GM12878 (cell line): ENCODE measurements at regions not wholly inside any gene's neighbourhood (a gene's known extent, or its start where the extent isn't known, plus 50 kb on each side); places are given as distances from the start of the nearest gene placed in this dataset.

Experiments
- ATAC-seq: fragments of 200-7000 bp; cut with Tn5 transposase; 3 replicates; pipeline ENCODE4 v1.9.1; 2020; ENCODE audit warnings: mild to moderate bottlenecking, moderate library complexity
- BruUV-seq: library from RNA; stranded (reverse); fragments of 400-500 nt; replicated peaks from 2 replicates; lab custom pipeline; 2021; lab: Mats Ljungman, UMichigan
- CTCF ChIA-PET: fragments of 300-600 bp; sonication (Branson Sonifier 250); formaldehyde crosslinking; extraction: SDS; loops from one replicate; lab custom pipeline; 2021; ENCODE audit warnings: inconsistent platforms; lab: Yijun Ruan, JAX
- POLR2A ChIA-PET: fragments of 350-600 bp; formaldehyde crosslinking; extraction: SDS; loops from one replicate; lab custom pipeline; 2021; ENCODE audit warnings: inconsistent platforms; lab: Charles Lee
- RAD21 ChIA-PET: fragments of 300-600 bp; sonication (Branson Sonifier 250); formaldehyde crosslinking; loops from one replicate; lab custom pipeline; 2023; ENCODE audit warnings: antibody characterized with exemption; ENCODE audit not compliant: unreplicated experiment; lab: Charles Lee
- SMC1A ChIA-PET: fragments of 300-600 bp; sonication (Branson Sonifier 250); formaldehyde crosslinking; loops from one replicate; lab custom pipeline; 2023; ENCODE audit not compliant: unreplicated experiment, uncharacterized antibody; lab: Charles Lee
- DNase-seq: peaks from one replicate; pipeline ENCODE4 v3.0.0-alpha.2; 2011; ENCODE audit warnings: low read depth, low spot score
- FAIRE-seq: peaks from 3 replicates; lab custom pipeline; 2011; peaks lifted over from hg19 to GRCh38; lab: Jason Lieb, UNC
- H2AFZ ChIP-seq: 2 replicates; pipeline ENCODE4 v1.6.0; 2011; ENCODE audit warnings: low read depth, low read length, control low read depth; ENCODE audit not compliant: control insufficient read depth
- H3K27ac ChIP-seq: 2 replicates; pipeline ENCODE4 v1.5.1; 2011; ENCODE audit warnings: control low read depth; ENCODE audit not compliant: control insufficient read depth, insufficient read depth
- H3K27me3 ChIP-seq, 2 experiments: replicated peaks in 1 of 2; 2 replicates each; pipeline versions ENCODE4 v1.6.0 to v1.6.1; 2011; ENCODE audit warnings: low read length in 1 of 2; ENCODE audit not compliant: control insufficient read depth in 2 of 2, insufficient read depth in 2 of 2
- H3K36me3 ChIP-seq, 2 experiments: 2 replicates each; pipeline ENCODE4 v1.5.1; 2011; ENCODE audit warnings: low read length in 1 of 2; ENCODE audit not compliant: control insufficient read depth in 2 of 2, insufficient read depth in 2 of 2
- H3K4me1 ChIP-seq: 2 replicates; pipeline ENCODE4 v1.6.1; 2011; ENCODE audit warnings: mild to moderate bottlenecking, low read length, moderate library complexity, mixed read lengths; ENCODE audit not compliant: control insufficient read depth, insufficient read depth
- H3K4me2 ChIP-seq: 2 replicates; pipeline ENCODE4 v1.6.0; 2011; ENCODE audit warnings: control low read depth; ENCODE audit not compliant: control insufficient read depth, insufficient read depth
- H3K4me3 ChIP-seq: fragments of 200-600 bp; sonication (generic); 2 replicates; pipeline ENCODE4 v1.5.1; 2016
- H3K79me2 ChIP-seq: 2 replicates; pipeline ENCODE4 v1.6.0; 2011; ENCODE audit warnings: low read length; ENCODE audit not compliant: control insufficient read depth, insufficient read depth
- H3K9ac ChIP-seq: 2 replicates; pipeline ENCODE4 v1.8.0; 2011; ENCODE audit warnings: low read length, control low read depth, mixed read lengths; ENCODE audit not compliant: control insufficient read depth, insufficient read depth
- H3K9me3 ChIP-seq: replicated peaks from 3 replicates; pipeline ENCODE4 v1.5.1; 2011; ENCODE audit warnings: mild to moderate bottlenecking, low read length; ENCODE audit not compliant: control insufficient read depth, insufficient read depth
- H4K20me1 ChIP-seq: 2 replicates; pipeline ENCODE4 v1.6.0; 2011; ENCODE audit not compliant: control insufficient read depth, insufficient read depth
- BACH1 ChIP-seq: fragments of 450-650 bp; IDR thresholded peaks from 2 replicates; pipeline ENCODE4 v1.6.1; 2017; ENCODE audit warnings: mild to moderate bottlenecking, borderline replicate concordance
- CBX3 ChIP-seq: fragments of 200-600 bp; sonication (generic); IDR thresholded peaks from 2 replicates; pipeline ENCODE4 v1.6.1; 2016; ENCODE audit warnings: low read depth, borderline replicate concordance
- EZH2 ChIP-seq: IDR thresholded peaks from 2 replicates; pipeline ENCODE4 v1.6.1; 2012; ENCODE audit warnings: low read depth, mild to moderate bottlenecking, control low read depth, inconsistent platforms, low read length, borderline replicate concordance; ENCODE audit not compliant: control insufficient read depth
- FOXK2 ChIP-seq: fragments of 450-650 bp; IDR thresholded peaks from 2 replicates; pipeline ENCODE4 v1.6.1; 2017; ENCODE audit warnings: mild to moderate bottlenecking, moderate library complexity
- IKZF2 ChIP-seq, 2 experiments: fragments of 450-650 bp; IDR thresholded peaks; 2 replicates each; pipeline ENCODE4 v1.6.1; 2017; ENCODE audit warnings: mild to moderate bottlenecking in 2 of 2, moderate library complexity in 2 of 2
- PBX3 ChIP-seq: IDR thresholded peaks from 2 replicates; pipeline ENCODE4 v1.6.1; 2011; ENCODE audit warnings: mild to moderate bottlenecking, low read depth, low read length, moderate library complexity; ENCODE audit not compliant: insufficient replicate concordance
- SUZ12 ChIP-seq: fragments of 200-600 bp; sonication (generic); IDR thresholded peaks from one replicate; pipeline ENCODE4 v1.6.1; 2018; ENCODE audit warnings: antibody characterized with exemption, mild to moderate bottlenecking; ENCODE audit not compliant: unreplicated experiment
- WRNIP1 ChIP-seq: IDR thresholded peaks from 2 replicates; pipeline ENCODE4 v1.6.1; 2011; ENCODE audit warnings: low read depth, low read length, improper control_type of control experiment, borderline replicate concordance
- WGBS: methylation state at CpG from one replicate; pipeline ENCODE4 v1.1.6; 2016; ENCODE audit warnings: low lambda C conversion rate; ENCODE audit not compliant: insufficient replicate concordance, insufficient coverage; ENCODE audit errors: missing lambda C conversion rate; 5-methylcytosine and 5-hydroxymethylcytosine counted together
- in situ Hi-C: fragments of 300-500 bp; cut with MboI; formaldehyde crosslinking; loops from 9 replicates; pipeline ENCODE4 v1.14.3; 2018; ENCODE audit warnings: mixed read lengths
- intact Hi-C: fragments of 100-400 bp; cut with micrococcal nuclease; formaldehyde crosslinking; loops from one replicate; pipeline ENCODE4 v1.14.2; 2022; ENCODE audit not compliant: unreplicated experiment

GRCh38 chr2:66239655-66240054 is 195.3 kb upstream of the MEIS1 start:
- TF ChIP-seq EZH2 (no peak), PBX3 (no peak), IKZF2 (IDR thresholded peaks at IDR 0.05) (no peak), CBX3 (no peak), BACH1 (no peak), SUZ12 (no peak)
- ATAC-seq (no peak), DNase-seq (no peak), FAIRE-seq (no peak)
- POLR2A ChIA-PET, result interaction anchor here (0.6 kb wide), 1 partner anchor 1160 kb away, joined by 3 read pairs; no protein-coding TSS in a partner anchor
- H3K9ac ChIP-seq, result no peak overlapping the region
- H3K79me2 ChIP-seq, result no peaks in the 10 kb centered on the region
- SMC1A ChIA-PET, result no interaction called here
- intact Hi-C loops (no loop called here), in situ Hi-C loops (no loop called here)
- no peaks in the 10 kb centered on the region for H3K9me3 ChIP-seq
- RAD21 ChIA-PET, result no interaction called here
- no peak overlapping the region for H3K4me2 ChIP-seq
- no peaks in the 10 kb centered on the region for H3K27me3 ChIP-seq
- H3K36me3 ChIP-seq, result no peaks in the 10 kb centered on the region
- 7% methylated on average over 7 of the region's 7 CpGs for WGBS
- CTCF ChIA-PET, result no interaction called here
- H3K4me1 ChIP-seq, result no peaks in the 10 kb centered on the region
- H3K27ac ChIP-seq, result no peak overlapping the region
- H2AFZ ChIP-seq, result no peak overlapping the region
- BruUV-seq, result no TSS peak
- H4K20me1 ChIP-seq, result no peaks in the 10 kb centered on the region
- no peak overlapping the region for H3K4me3 ChIP-seq

- intact Hi-C loops, result no loop called here
- no peaks in the 10 kb centered on the region for H3K36me3 ChIP-seq
Measured at GRCh38 chr2:66237803-66238379, 197.0 kb upstream of the MEIS1 start.

More at GRCh38 chr2:66237803-66238379, 197.0 kb upstream of the MEIS1 start:
- H3K9ac ChIP-seq, result no peak overlapping the region
- CTCF ChIA-PET, result interaction anchor here (1.2 kb wide), 1 partner anchor 9 kb away, joined by 3 read pairs; no protein-coding TSS in a partner anchor
- SMC1A ChIA-PET, result no interaction called here
- ATAC-seq (no peak), DNase-seq (no peak)
- no peaks in the 10 kb centered on the region for H3K4me1 ChIP-seq
- H3K27ac ChIP-seq, result no peak overlapping the region
- RAD21 ChIA-PET, result no interaction called here
- no peaks in the 10 kb centered on the region for H3K79me2 ChIP-seq
- BruUV-seq, result no TSS peak
- no peaks in the 10 kb centered on the region for H3K27me3 ChIP-seq
- no peak overlapping the region for H3K4me2 ChIP-seq
- no peak overlapping the region for H2AFZ ChIP-seq
- WGBS, result 41% methylated on average over 6 of the region's 6 CpGs
- no peaks in the 10 kb centered on the region for H3K9me3 ChIP-seq
- no peaks in the 10 kb centered on the region for H4K20me1 ChIP-seq
- no peak for TF ChIP-seq WRNIP1
- no peak for TF ChIP-seq SUZ12
- no peak for TF ChIP-seq FOXK2
- TF ChIP-seq, all 136 proteins: peak for 0
- POLR2A ChIA-PET, result no interaction called here
- no peak overlapping the region for H3K4me3 ChIP-seq
- in situ Hi-C loops, result no loop called here
- FAIRE-seq, result no peak
